DMS79 treated with DMSO at 0.1 percent for 48 hours (cell line): ENCODE measurements at regions not wholly inside any gene's neighbourhood (a gene's known extent, or its start where the extent isn't known, plus 50 kb on each side); places are given as distances from the start of the nearest gene placed in this dataset.

Experiments used
- DNase-seq: peaks from one replicate; lab custom pipeline; 2025; lab: John Stamatoyannopoulos, UW

DNA sequence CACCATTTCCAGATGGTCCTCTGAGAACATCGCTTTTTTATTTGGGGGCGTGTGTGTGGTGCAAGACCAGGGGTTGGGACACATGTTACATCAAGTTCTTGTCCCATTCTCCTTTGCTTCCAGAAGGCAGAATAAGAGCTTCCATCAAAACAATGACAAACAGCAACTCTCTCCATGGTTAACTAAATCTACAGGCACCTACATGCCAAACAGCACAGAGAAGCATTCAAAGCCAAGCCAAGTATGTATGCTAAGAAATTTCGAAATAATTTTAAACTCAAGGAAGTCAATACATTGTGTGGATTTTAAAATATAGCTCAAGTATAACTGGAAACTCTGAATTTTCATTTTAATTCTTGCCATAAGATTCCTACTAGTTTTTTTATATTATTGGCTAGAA, 105.6 kb downstream of the SEC61B start:
- DNase-seq: no peak

DNA sequence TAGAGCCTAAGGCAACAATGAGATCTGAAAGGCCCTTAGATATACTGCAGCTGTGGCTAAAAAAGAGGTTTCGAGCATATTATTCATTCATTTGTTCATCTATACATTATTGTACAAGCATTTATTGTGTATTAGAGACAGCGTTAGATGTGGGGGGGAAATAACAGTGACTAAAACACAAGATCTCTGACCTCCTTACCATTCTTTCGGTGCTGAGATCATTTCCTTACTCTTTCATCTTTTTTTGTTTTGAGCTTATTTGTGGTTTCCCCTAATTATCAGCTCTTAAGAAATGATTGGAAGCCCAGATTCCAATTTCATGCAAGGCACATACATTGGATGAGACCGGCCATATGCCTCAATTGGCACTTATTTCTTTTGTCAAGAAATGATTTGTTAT, 113.2 kb downstream of the SEC61B start:
- no peak for DNase-seq

DNA sequence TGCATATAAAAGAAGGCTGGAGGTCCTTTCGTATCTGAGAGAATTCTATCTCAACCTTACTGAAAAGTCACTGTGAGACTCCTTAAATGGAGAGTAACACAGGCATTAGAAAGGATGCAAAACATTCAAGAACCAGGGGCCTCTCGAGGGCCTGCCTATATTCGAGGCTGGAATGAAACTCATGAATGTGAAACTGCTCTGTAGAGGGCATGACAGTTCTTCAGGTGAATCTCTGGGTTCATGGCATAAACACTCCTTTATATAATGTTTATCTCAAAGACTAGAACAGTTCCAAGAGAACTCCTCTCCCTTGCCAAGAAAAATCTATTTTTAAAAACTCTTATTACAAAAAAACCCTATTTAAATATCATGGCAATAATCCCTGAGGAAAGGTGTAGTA, 113.9 kb downstream of the SEC61B start:
- DNase-seq: no peak

DNA sequence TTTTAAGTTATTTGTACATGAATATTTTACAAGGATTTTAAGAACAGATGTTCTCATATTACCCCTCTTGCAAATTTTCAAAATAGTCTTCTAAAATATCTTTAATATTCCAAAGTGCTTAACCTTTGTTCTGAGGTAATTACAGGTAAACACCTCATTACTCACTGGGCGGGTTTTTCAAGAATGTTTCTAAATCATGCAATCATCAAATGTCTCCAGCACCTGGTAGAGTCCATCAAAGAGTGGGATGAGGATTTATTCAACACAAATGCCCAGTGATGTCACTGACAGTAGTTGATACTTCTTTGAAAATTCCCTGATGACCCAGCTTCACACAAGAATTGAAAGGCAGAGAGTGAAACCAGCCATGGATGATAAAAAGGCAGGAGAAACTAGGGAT, 114.4 kb downstream of the SEC61B start:
- DNase-seq: no peak

DNA sequence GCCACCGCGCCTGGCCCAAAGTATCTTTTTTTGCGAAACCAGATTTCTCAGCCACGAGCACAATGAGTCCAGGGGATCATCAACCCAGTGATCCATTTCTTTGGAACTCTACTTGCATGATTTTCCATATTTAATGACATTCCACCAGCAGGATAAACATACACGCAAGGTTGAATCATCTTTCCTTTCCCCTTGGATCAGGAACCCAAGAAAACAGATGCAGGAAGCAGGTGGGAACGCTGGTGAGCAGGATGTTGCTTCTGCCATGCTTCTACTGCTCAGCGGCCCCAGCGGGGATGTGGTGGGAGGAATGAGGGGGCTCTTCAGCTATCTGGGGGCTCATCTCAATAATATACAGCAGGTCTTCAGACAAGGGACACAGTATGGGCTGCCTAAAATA, 118.2 kb downstream of the SEC61B start:
- DNase-seq: no peak

DNA sequence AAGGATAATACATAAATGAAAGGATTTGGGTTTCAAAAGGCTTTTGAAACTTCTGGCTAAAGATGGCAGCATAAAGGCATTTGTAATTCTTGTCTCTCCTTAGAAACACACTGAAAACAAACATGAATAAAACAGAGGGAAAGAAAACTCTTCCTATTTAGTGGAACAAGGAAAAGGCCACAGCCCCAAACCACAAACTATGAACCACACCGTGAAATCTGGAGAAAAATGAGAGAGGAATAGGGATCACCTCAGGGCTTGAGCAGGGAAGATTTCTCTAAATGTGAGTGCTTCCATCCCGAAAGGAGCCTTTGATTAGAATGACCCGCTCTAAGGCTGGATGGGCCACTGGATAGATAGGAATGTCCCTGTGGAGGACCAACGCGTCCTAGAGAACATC, 119.6 kb downstream of the SEC61B start:
- DNase-seq: no peak

DNA sequence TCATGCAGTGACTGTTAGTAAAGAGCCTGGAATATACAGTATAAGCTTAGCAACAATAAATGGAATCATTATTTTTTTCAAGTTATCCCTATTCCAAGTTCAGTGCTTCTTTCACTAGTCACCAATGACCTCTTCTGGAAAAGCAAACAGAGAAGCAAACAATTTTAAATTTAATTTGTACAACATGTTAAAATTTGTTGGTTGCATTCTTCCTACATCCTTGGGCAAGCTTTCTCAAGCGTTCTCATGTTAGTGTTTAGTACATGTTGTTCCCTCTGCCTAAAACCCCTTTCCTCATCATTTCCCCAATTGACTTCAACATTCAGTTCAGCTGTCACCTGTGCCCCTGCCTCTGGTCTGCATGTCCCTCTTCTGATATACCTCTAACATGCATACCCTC, 123.4 kb downstream of the SEC61B start:
- DNase-seq: no peak

DNA sequence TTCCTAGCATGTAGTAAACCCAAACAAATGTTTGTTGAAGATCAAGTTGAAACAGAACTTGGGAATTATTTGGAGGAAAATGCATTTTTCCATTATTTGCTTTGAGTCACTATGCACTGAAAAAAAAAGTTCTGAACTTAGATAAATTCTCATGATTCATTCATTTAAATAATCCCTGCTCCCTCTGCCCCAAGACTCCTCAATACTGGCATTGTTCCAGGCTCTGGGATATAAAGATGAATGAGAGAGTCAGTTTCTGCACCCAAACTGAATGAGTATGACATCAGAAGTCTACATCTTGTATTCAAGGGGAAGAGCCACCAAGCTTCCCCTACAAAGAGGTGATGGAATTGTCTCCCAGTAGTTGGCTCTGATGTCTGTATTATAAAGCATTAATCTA, 123.9 kb downstream of the SEC61B start:
- no peak for DNase-seq

DNA sequence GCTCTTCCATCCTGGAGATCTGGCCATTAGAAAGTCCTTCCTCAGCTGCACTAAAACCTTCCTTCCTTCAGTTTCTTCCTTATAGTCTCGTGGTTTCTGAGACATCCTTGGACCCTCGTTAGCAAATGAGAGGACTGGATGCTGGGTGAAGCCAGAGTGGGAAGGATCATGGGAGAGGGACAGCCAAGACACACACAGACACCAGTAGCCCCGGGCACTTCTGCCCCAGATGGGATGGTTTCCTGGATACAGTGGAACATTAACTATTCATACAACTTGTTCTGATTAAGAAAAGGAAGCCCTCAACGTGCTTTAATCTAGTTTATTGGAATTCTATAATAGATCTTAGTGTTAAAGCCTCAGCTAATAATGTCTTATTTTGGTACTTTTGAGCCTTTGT, 125.5 kb downstream of the SEC61B start:
- no peak for DNase-seq

DNA sequence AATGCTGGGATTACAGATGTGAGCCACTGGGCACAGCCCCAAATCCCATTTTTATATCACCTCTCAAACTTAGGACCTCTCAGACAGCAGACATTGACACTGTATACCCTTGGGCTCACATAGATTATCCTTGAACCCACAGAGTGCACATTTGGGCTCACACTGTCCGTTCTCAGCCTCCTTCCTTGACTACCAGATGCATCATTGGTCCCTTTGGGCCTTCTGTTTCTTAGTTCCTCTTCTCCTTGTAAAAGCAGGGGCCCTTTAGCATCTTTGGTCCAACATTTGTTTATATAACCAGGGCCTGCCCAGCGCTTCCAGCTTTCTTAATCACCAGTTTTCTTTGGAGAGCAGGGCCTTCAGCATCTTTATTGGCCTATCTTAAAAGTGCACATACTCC, 126.2 kb downstream of the SEC61B start:
- no peak for DNase-seq

DNA sequence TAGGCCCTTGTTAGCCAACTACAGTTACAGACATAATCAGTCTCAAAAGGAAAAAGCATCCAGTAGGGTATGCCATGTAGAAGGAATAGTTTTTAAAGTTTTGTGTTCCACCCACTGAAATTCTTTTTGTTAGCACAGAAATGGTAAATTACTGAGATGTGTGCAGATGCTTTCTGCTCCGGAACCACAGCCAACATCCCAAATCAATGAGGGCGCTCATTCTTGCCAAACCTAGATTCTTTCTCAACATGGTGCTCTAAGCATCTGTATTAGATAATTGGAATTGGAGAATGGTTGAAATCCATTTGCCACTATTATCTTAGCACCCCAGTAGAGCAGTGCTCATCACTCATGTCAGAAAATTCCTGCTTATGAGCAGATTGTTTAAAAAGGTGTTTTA, 127.8 kb downstream of the SEC61B start:
- DNase-seq: no peak

DNA sequence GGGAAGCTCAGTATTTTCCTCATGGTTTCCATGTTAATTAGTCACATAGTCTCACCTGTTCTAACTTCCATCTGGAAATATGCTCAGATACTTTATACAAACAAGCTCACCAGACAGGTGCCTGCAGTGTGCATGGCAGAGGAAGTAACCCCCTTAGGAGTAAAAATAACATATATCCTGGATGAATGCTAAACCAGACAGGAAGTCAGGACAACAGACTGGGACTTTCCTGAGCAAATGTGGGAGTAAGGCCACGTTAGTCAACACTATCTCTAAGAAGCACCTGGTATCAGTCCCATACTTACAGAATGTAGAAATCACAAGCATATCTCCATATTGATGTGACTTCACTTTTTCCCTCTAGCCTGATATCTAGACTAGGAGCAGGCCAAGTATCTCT, 128.4 kb downstream of the SEC61B start:
- no peak for DNase-seq

DNA sequence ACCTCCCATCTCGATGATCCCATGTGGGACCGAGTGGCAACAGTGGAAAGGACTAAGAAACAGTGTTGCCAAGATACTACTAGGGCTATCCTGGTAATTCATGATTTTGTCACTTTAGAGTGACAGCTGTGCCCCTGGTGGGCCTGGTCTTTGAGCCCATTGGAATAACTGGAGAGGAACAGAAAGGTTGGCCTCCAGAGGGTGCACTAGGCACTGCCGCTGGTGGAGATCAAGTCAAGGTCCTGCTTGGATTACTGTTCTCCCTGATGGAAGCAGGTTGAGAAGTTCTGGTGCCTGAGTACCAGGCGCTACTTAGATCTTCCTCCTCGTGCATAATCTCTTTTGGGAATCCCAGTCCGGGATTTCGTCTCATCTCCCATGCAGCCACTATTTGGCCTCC, 129.6 kb downstream of the SEC61B start:
- no peak for DNase-seq

DNA sequence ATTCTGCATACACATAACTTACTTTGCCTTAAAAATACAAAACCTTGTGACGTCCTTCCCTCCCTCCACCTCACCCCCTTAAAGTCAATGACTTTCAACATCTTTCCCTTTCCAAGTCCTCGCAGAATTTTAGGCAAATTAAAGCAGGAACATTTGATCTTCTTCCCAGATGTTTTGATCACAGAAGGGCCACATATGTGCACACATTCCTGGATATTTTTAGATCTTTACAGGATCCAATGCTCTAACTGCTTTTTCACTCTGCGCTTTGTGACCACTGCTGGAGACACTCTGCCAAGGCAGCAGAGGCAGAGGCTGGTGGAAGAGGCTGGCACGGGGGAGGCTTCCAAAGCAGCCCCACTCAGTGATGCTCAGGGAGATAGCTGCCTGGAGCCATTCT, 130.7 kb downstream of the SEC61B start:
- DNase-seq: no peak

DNA sequence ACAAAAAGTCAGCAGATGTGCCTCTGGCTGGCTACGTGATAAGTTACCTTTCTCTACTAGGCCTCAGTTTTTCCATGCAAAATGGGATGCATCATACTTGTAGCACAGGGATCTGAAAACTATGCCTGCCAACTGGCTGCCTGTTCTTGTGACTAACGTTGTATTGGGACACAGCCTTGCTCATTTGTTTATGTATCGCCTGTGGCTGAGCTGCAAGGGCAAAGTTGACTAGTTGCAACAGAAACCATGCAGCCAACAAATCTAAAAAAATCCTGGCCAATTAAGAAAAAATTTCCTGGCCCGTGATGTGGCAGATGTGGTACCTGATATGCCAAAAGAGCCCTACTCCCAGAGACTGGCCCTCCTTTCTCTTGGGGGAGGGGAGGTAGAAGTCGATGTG, 131.3 kb downstream of the SEC61B start:
- DNase-seq: no peak

DNA sequence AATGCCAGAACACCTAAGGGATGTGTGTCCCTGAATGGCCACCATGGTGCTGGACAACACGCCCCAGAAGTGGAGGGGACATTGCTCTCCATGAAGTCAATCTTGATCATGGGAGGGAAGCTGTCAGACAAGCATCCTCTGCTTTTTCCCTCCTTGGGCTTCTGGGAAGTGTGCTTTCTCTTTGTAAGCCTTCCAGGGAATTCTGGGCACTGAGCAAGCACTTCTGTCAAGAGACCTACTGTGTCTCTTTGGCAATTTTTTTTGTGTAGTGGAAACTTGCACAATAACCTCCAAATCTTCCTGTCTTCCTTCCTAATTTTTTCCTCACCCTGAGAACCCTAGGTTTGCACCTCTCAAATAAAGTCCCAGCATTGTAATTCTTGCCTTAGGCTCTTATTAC, 132.0 kb downstream of the SEC61B start:
- DNase-seq: no peak

DNA sequence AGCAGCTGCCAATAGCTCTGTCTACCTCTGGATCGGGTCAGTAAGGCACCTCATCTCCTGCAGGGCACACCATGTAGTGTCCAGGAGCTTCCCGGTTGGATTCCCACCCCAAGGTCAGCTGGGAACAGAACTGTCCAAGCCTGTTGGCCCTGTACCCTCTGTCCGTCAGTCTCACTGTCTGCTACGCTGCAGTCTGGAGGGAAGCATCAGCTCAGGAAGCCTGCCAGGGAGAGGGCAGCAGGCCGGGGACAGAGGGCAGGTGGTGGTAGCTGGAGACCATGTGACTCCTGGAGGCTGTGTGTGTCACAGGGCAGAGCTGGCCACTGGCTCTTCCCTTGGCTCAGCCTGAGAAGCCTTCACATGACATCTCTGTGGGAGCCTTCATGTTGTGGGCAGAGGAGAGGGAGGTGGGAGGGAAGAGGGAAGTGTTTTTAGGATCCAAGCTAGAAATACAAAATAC, 134.5 kb downstream of the SEC61B start:
- DNase-seq: no peak

DNA sequence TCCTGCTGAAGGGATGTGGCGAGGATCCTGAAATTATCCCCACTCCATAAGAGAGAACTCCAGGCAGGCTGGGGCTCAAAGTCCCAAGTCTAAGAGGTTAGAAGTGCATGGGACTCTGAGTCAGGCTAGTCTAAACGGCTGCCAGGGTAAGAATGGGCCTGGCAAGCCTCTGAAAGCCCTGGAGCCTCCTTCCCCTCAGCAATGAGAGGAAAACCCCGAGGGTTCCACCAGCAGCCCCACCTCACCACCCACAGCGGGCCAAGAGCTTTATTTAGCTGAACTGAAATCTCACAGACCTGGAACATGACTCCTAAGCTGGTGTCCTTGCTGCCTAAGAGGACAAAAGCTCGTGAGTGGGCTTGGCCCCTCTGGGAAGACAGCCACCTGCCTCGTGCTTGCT, 135.5 kb downstream of the SEC61B start:
- DNase-seq: no peak

DNA sequence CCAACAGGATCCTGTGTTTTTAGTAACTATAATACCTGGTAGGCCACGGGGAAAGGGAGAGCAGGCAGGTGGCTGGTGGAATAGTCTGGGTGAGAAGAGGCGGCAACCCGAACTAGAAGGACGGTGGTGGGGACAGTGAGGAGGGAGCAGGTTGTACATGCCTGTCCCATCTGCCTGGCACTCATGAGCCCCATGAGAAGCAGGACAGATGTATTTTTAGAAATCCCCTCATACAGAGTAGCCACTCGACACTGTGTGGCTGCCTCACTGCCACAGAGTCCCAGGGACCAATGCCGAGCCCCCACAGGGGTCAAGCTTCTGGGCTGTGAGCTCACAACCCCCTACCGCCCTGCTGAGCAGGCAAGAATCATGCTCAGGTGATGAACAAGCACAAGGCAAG, 136.6 kb downstream of the SEC61B start:
- DNase-seq: no peak

DNA sequence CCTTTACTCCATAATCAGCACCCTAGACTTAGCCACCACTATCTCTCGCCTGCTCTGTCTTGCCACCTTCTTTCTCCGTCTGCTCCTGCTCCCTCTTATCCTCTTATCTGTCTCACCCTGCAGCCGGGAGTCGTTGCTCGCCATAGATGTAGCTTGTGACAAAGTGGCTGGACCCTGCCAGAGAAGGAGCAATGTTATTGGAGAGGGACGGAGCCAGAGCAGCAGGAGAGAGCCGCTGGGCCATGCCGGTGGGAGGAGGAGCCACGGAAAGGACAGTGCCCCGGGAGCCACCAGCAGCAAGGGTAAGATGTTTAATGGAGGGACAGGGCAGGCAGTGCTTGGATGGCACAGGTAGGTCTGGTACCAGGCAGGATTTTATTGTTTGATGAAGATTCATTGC, 137.3 kb downstream of the SEC61B start:
- no peak for DNase-seq

DNA sequence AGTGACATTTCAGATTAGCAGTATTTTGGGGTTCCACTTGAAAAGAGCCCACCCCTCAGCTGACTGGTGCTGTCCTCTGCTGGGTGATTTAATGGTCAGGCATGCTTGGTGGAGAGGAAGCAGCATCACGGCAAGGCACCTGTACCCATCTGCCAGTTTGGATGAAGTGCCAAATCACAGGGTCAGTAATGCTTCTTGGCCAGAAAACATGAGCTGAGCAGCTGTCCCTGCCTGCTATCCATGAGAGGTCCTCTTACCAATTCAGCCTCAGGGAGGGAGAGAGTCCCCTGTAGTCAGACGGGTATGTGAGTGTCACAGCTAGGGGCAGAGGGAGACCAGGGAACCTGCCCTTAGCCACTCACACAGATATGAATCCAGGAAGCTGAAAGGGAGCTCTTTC, 137.9 kb downstream of the SEC61B start:
- DNase-seq: no peak

DNA sequence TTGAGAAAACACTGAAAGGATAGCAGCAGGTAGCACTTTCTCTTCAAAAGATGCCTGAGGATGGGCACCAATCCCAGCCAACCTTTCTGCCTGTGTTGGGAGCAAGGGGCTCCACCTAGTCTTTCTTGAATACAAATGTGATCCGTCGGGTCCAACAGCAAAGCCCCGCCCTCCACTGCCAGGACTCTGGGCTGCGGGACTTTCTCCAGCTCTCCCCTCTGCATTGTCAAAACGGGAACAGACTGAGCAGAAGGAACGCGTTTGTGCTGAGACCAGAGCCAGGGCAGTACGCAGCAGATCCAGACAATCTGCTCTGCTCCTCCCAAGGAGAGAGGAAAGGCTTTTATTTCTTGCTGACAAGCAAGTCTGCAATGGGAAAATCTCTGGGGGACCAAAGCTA, 139.7 kb downstream of the SEC61B start:
- DNase-seq: no peak

DNA sequence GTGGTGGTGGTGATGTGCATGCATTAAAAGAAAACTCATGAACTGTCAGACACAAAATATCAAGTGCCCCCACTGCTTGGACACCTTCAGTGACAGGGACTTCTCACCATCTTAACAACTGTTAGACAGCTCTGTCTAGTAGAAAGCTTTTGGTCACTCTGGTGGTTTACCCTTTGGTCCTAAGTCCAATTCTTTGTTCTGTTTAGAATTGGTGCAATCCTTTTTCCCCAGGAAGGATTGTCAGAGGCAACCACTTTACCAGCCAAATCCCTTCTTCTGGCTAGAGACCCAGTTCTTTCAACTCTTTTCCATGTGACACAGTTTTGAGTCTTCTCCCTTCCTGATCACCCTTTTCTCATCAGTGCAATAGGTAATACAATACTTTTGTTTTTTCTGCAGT, 140.2 kb downstream of the SEC61B start:
- DNase-seq: no peak

DNA sequence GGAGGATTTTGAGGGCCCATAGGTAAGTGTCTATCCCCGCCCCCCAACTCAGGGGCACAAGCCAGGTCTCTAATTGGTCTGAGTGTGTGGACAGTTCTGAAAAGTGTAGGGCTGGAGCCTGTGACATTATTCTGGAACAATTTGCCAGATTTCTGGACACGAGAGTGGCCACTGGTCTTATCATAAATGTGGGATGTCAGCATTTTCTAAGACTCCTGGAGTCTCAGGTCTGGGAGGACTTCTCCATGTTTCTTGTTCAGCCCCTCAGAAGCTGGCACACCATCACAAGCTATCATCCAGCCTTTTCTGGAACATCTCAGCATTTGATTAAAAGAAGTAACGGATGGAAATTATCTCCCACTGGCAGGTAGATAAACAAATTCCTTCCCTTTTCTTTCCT, 141.4 kb downstream of the SEC61B start:
- no peak for DNase-seq

DNA sequence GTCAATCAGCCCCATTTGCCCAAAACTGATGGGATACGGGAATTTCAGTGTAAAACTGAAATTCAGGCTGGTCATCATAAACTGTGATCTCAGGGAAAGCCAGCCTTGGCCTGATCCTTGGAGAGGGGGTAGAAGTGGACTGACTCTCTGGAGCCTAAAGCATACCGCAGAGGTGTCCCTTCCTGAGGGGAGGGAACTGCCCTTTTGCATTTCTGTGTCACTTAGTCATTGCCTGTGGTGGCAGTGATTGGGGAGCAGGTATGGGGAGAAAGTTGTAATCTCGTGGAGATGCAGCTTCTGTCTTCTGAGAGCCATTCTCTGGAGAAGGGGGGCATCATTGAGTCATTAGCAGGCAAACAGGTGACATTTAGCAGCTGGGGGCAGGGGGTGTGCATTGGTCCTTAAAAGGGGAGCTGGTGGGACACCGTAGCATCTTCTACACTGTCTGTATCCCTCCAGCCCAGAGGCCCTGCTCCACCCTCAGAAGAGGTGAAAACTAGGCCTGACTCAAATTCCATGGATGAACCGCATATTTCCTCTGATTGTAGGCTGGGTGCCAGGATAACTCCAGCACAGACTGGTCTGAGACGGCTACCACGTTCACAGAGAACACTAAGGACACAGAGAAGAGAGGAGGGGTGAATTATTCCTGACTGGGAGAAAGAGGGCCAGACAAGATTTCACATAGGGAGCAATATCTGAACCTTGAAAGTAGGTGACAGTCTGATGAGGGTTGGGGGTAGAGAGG, 143.3 kb downstream of the SEC61B start:
- no peak for DNase-seq
